Kidney (tissue), 13 donors: ENCODE measurements at regions not wholly inside any gene's neighbourhood (a gene's known extent, or its start where the extent isn't known, plus 50 kb on each side); places are given as distances from the start of the nearest gene placed in this dataset.
"Not testable (repeated sequence)": the region's sequence is repeated elsewhere in the genome, so short reads cannot be mapped to it uniquely, and the experiment has no call there.

Experiments
- DNase-seq, 5 donors: peaks; one replicate each; pipeline ENCODE4 v3.0.0-alpha.2; 2013 to 2020
- FAIRE-seq: peaks from 2 replicates; lab custom pipeline; 2012; peaks lifted over from hg19 to GRCh38; lab: Jason Lieb, UNC
- H3K27ac ChIP-seq, 2 donors: one replicate each; pipeline ENCODE4 v1.7.0; 2013; ENCODE audit warnings: low read depth in 2 of 2, low read length in 2 of 2, inconsistent platforms in 1 of 2
- H3K27me3 ChIP-seq: one replicate; pipeline ENCODE4 v1.7.1; 2013; ENCODE audit warnings: low read length, inconsistent platforms; ENCODE audit not compliant: control insufficient read depth, insufficient read depth
- H3K36me3 ChIP-seq, 3 donors: one replicate each; pipeline versions ENCODE4 v1.7.0 to v1.7.1; 2013; ENCODE audit warnings: low read length in 3 of 3, control low read depth in 1 of 3, inconsistent platforms in 1 of 3; ENCODE audit not compliant: insufficient read depth in 3 of 3, control insufficient read depth in 2 of 3
- H3K4me1 ChIP-seq, 3 donors: one replicate each; pipeline versions ENCODE4 v1.7.0 to v1.7.1; 2013; ENCODE audit warnings: low read length in 3 of 3, inconsistent platforms in 1 of 3, low read depth in 1 of 3; ENCODE audit not compliant: control insufficient read depth in 2 of 3, insufficient read depth in 2 of 3
- H3K4me3 ChIP-seq, 3 donors: one replicate each; pipeline versions ENCODE4 v1.7.0 to v1.8.1; 2013; ENCODE audit warnings: low read length in 3 of 3, control low read depth in 1 of 3, inconsistent platforms in 1 of 3
- H3K9ac ChIP-seq, 3 donors: one replicate each; pipeline versions ENCODE4 v1.7.0 to v1.7.1; 2013; ENCODE audit warnings: low read length in 3 of 3, control low read depth in 1 of 3, inconsistent platforms in 1 of 3
- H3K9me3 ChIP-seq, 3 donors: one replicate each; pipeline versions ENCODE4 v1.7.0 to v1.7.1; 2013; ENCODE audit warnings: low read length in 3 of 3, control low read depth in 1 of 3, inconsistent platforms in 1 of 3; ENCODE audit not compliant: control insufficient read depth in 2 of 3, insufficient read depth in 1 of 3
- CTCF ChIP-seq: IDR thresholded peaks from 3 replicates; pipeline ENCODE4 v1.5.1; 2012; ENCODE audit warnings: mild to moderate bottlenecking, moderate library complexity, borderline replicate concordance; ENCODE audit not compliant: insufficient read depth; ENCODE audit errors: extremely low read depth
- intact Hi-C: fragments of 100-400 bp; cut with DNase I; formaldehyde crosslinking; loops from one replicate; pipeline ENCODE4 v1.11.1; 2022
- donor health status: control.
- donor health status: control.
- donor health status: control.
- donor health status: control.
- donor health status: control.
- donor health status: DM: yes; HTN: yes; CAD: no.
- donor health status: Normal renal cell carcinoma (clear cell type).

DNA sequence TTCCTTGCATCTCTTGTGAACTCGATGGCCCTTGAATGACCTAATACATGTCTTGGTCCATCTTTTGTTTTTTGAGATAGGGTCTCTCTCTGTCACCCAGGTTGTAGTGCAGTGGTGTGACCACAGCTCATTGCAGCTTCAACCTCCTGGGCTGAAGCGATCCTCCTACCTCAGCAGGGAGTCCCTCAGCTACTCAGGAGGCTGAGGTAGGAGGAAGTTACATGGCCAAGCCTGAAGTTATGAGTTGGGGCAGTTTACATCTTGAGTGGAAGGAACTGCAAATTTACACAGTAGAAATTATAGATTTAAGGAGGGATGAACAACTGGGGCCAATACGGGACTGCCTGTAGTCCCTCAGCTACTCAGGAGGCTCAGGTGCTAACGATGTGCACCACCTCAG, 97.2 kb upstream of the METTL14 start:
- no peaks in the 10 kb centered on the region for H3K4me1 ChIP-seq
- no peak for FAIRE-seq

DNA sequence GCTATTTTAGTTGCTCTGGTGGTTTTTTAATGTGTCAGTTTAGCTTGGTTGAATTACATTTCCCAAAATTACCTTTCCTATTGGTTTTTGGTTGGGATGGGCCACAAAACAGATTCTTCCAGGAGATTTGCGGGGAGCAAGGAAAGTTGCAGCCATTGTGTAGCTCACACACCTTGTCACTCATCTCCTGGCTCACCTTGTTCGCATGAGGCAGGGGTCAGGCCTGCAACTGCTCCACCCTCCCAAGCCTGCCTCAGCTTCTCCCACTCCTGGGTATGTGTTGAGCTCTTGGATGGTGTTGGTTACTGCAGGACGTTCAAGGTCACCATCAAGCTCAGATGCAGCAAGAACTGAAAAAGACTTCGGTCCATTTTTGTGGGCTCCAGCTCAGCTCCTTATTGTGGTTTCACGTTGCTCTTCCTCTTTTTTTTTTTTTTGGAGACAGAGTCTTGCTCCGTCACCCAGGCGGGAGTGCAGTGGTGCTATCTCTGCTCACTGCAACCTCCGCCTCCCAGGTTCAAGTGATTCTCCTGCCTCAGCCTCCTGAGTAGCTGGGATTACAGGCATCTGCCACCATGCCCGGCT, 95.6 kb upstream of the METTL14 start:
- H3K4me1 ChIP-seq = no peaks in the 10 kb centered on the region
- TF ChIP-seq CTCF = no peak
- no peak for DNase-seq
- intact Hi-C loops = no loop called here
- H3K36me3 ChIP-seq = no peaks in the 10 kb centered on the region
- H3K27me3 ChIP-seq = no peaks in the 10 kb centered on the region
- no peak overlapping the region for H3K4me3 ChIP-seq
- no peak for FAIRE-seq
- no peak overlapping the region for H3K27ac ChIP-seq
- no peak overlapping the region for H3K9ac ChIP-seq
- H3K9me3 ChIP-seq = no peaks in the 10 kb centered on the region

More for the DNA sequence above, 97.2 kb upstream of the METTL14 start:
- no peak for TF ChIP-seq CTCF
- H3K27ac ChIP-seq = no peak overlapping the region
- intact Hi-C loops = no loop called here
- no peak for DNase-seq
- no peak overlapping the region for H3K9ac ChIP-seq
- no peaks in the 10 kb centered on the region for H3K36me3 ChIP-seq
- no peak overlapping the region for H3K4me3 ChIP-seq
- no peaks in the 10 kb centered on the region for H3K9me3 ChIP-seq
- H3K27me3 ChIP-seq = no peaks in the 10 kb centered on the region

DNA sequence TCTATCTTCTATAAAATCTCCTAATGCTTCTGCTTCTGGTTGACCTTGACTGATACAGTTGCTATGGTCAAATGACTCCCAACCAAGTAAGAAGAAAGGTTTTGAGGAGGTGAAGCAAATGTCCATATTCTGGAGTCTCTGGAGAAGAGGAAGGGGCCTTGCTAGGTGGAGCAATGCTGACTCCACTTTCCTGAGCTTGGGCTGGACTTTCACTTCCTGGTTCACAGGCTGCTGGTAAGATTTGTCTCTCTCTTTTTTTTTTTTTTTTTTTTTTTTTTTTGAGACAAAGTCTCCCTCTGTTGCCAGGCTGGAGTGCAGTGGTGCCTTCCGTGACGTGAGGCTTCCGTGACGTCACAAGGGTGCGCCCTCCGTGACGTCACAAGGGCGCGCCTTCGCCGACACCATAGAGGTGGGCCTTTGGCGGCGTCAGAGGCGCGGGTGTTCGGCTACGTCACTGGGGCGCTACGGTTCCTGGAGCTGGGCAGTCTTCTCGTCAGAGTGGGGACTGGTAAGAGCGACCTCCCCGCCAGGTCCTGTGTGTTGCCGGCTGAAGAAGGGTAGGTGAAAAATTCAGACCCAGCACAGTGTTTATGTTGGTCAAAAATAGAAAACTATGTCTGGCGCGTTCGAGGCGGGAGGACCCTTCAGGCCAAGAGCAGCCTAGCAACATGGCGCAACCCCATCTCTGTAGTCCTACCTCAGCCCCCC, 93.7 kb upstream of the METTL14 start:
- H3K36me3 ChIP-seq, H3K27me3 ChIP-seq, H3K4me1 ChIP-seq, H3K9me3 ChIP-seq, intact Hi-C loops: not testable (repeated sequence)
- peak; percentile 88 for FAIRE-seq
- Histone ChIP-seq H3K9ac (peak overlapping the region; percentile 46 to 82 (median 81)), H3K4me3 (peak overlapping the region; percentile 34 to 84 (median 71)), H3K27ac (peak overlapping the region; percentile 41 to 59)
- DNase-seq = peak; percentile 97 to 98 (median 98)

DNA sequence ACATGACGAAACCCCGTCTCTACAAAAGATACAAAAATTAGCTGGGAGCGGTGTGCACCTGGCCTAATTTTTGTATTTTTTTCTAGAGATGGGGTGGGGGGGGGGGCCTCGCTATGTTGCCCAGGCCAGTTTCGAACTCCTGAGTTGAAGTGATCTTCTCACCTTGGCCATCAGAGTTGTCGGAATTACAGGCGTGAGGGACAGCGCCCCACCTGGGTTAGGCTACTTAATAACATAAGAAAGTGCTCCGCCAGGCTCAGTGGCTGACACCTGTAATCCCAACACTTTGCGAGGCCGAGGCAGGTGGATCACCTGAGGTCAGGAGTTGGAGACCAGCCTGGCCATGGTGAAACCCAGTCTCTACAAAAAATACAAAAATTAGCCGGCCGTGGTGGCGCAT, 92.9 kb upstream of the METTL14 start:
- H3K27ac ChIP-seq, DNase-seq, H3K4me1 ChIP-seq, H3K9me3 ChIP-seq, FAIRE-seq, H3K27me3 ChIP-seq, H3K36me3 ChIP-seq, intact Hi-C loops: not testable (repeated sequence)
- H3K4me3 ChIP-seq = peak overlapping the region; percentile 34 to 84 (median 71)
- peak overlapping the region in 1 of 3 donors; percentile 62 for H3K9ac ChIP-seq

GRCh38 chr4:118595883-118596282, 89.3 kb upstream of the METTL14 start:
- H3K9me3 ChIP-seq, FAIRE-seq, intact Hi-C loops: not testable (repeated sequence)

DNA sequence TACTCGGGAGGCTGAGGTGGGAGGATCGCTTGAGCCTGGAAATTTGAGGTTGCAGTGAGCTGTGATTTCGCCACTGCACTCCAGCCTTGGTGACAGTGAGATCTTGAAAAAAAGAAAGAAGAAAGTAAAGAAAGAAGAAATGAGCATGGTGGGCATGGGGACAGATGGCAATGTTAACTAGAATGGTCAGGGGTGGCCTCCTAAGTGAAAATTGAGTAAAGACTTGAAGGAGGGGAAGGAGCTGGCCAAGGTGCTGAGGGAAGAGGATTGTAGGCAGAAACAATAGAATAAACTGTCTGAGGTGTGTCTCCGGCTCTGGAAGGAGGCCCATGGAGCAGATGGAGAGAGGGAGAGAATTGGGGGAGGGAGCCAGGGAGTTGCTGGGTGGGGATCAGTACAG, 60.1 kb upstream of the METTL14 start:
- intact Hi-C loops, H3K4me1 ChIP-seq, H3K4me3 ChIP-seq, H3K36me3 ChIP-seq, FAIRE-seq, H3K27ac ChIP-seq, H3K9me3 ChIP-seq, H3K27me3 ChIP-seq, DNase-seq, H3K9ac ChIP-seq: not testable (repeated sequence)

More at GRCh38 chr4:118595883-118596282, 89.3 kb upstream of the METTL14 start:
- H3K27ac ChIP-seq, DNase-seq, H3K4me1 ChIP-seq, H3K4me3 ChIP-seq, H3K9ac ChIP-seq, H3K36me3 ChIP-seq, H3K27me3 ChIP-seq: not testable (repeated sequence)

- H3K27me3 ChIP-seq, H3K4me1 ChIP-seq, H3K9me3 ChIP-seq, intact Hi-C loops, FAIRE-seq, H3K9ac ChIP-seq, H3K4me3 ChIP-seq, H3K27ac ChIP-seq, DNase-seq, H3K36me3 ChIP-seq: not testable (repeated sequence)
These were observed 55.5 kb upstream of the METTL14 start for GRCh38 chr4:118629697-118630096.
